HEK293 (cell line): ENCODE measurements at regions not wholly inside any gene's neighbourhood (a gene's known extent, or its start where the extent isn't known, plus 50 kb on each side); places are given as distances from the start of the nearest gene placed in this dataset.

Experiments
- CTCF ChIP-seq: fragments of 450-650 bp; formaldehyde crosslinking; IDR thresholded peaks from 2 replicates; pipeline ENCODE4 v1.5.1; 2016; ENCODE audit warnings: missing biosample characterization, missing genetic modification characterization
- GFI1B ChIP-seq: fragments of 450-650 bp; formaldehyde crosslinking; IDR thresholded peaks from 2 replicates; pipeline ENCODE4 v1.5.1; 2016; ENCODE audit warnings: missing biosample characterization, missing genetic modification characterization
- MEIS1 ChIP-seq: sonication (generic); formaldehyde crosslinking; IDR thresholded peaks from 2 replicates; pipeline ENCODE4 v1.8.1; 2022; ENCODE audit warnings: missing genetic modification reagents, mild to moderate bottlenecking, borderline replicate concordance
- SETDB1 ChIP-seq: IDR thresholded peaks from one replicate; pipeline ENCODE4 v1.6.1; 2017; ENCODE audit warnings: mild to moderate bottlenecking, low read length, moderate library complexity, mixed read lengths; ENCODE audit not compliant: insufficient read length
- TCF7L2 ChIP-seq: IDR thresholded peaks from 2 replicates; pipeline ENCODE4 v1.6.1; 2011; ENCODE audit warnings: low read depth, mild to moderate bottlenecking, inconsistent platforms, low read length, moderate library complexity, borderline replicate concordance
- WT1 ChIP-seq: fragments of 450-650 bp; formaldehyde crosslinking; IDR thresholded peaks from 2 replicates; pipeline ENCODE4 v1.5.1; 2016; ENCODE audit warnings: missing biosample characterization, missing genetic modification characterization
- ZBTB21 ChIP-seq: fragments of 450-650 bp; formaldehyde crosslinking; IDR thresholded peaks from 2 replicates; pipeline ENCODE4 v1.5.1; 2017; ENCODE audit warnings: missing biosample characterization, missing genetic modification characterization
- ZBTB49 ChIP-seq: fragments of 450-650 bp; formaldehyde crosslinking; IDR thresholded peaks from 2 replicates; pipeline ENCODE4 v1.5.1; 2016; ENCODE audit warnings: missing biosample characterization, missing genetic modification characterization, low read depth
- ZFP69B ChIP-seq: fragments of 450-650 bp; formaldehyde crosslinking; IDR thresholded peaks from 2 replicates; pipeline ENCODE4 v1.5.1; 2016; ENCODE audit warnings: missing biosample characterization, missing genetic modification characterization
- ZNF10 ChIP-seq: fragments of 450-650 bp; formaldehyde crosslinking; IDR thresholded peaks from 2 replicates; pipeline ENCODE4 v1.5.1; 2017; ENCODE audit warnings: missing biosample characterization, missing genetic modification characterization
- ZNF555 ChIP-seq: fragments of 450-650 bp; formaldehyde crosslinking; conservative IDR thresholded peaks from 2 replicates; pipeline ENCODE4 v1.5.1; 2017; ENCODE audit warnings: missing biosample characterization, mild to moderate bottlenecking, missing genetic modification characterization, inconsistent platforms

- TF ChIP-seq GFI1B (tag by site-specific recombination) (no peak), CTCF (no peak), MEIS1 (CRISPR knock-in tag) (no peak), ZFP69B (no peak), ZBTB49 (tag by site-specific recombination) (no peak), TCF7L2 (no peak), ZBTB21 (tag by site-specific recombination) (no peak), SETDB1 (no peak), WT1 (no peak), ZNF10 (tag by site-specific recombination) (no peak), ZNF555 (tag by site-specific recombination) (no peak)
These were observed 94.2 kb upstream of the NKX1-1 start for GRCh38 chr4:1500231-1500965.
